Fibroblast of skin of right quadriceps (primary cell): ENCODE measurements at regions not wholly inside any gene's neighbourhood (a gene's known extent, or its start where the extent isn't known, plus 50 kb on each side); places are given as distances from the start of the nearest gene placed in this dataset.
"Not testable (repeated sequence)": the region's sequence is repeated elsewhere in the genome, so short reads cannot be mapped to it uniquely, and the experiment has no call there.

Source experiments
- DNase-seq: peaks from one replicate; pipeline ENCODE4 v3.0.0-alpha.2; 2013

- no peak for DNase-seq
Measured at GRCh38 chr12:78519422-78519821, 345.2 kb upstream of the SYT1 start.

- DNase-seq: peak; percentile 62
Measured at GRCh38 chr12:78530100-78530765, 334.3 kb upstream of the SYT1 start.

DNA sequence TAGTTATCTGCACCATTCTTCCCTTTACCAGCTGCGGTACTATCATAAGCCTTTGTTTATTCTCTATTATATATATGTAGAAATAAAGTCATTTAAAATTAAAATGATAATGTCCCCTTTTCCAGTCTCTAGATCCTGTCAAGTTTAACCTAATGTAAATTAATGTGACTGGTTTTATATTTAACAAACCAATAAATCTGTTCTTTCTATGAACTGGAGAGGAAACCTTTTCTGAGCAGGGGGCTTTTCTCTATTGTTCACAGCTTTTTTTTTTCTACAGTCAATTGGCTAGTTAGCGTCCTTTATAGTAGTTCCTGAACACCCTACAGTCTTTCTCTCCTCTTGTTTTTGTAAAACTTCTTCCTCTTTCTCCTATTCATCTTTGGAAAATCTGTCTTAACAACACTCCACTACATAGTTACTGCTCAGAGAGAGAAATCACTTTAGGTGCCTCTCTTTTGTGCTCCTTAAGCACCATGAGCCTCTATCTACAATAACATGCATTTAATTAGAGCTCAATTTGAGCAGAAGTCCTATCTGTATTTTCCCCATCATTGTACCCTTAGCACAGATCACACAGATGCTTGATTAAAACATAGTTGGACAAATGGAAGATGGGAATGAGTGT is 332.6 kb upstream of the SYT1 start:
- DNase-seq: no peak

- DNase-seq: no peak
Measured at GRCh38 chr12:78534311-78534710, 330.3 kb upstream of the SYT1 start.

DNA sequence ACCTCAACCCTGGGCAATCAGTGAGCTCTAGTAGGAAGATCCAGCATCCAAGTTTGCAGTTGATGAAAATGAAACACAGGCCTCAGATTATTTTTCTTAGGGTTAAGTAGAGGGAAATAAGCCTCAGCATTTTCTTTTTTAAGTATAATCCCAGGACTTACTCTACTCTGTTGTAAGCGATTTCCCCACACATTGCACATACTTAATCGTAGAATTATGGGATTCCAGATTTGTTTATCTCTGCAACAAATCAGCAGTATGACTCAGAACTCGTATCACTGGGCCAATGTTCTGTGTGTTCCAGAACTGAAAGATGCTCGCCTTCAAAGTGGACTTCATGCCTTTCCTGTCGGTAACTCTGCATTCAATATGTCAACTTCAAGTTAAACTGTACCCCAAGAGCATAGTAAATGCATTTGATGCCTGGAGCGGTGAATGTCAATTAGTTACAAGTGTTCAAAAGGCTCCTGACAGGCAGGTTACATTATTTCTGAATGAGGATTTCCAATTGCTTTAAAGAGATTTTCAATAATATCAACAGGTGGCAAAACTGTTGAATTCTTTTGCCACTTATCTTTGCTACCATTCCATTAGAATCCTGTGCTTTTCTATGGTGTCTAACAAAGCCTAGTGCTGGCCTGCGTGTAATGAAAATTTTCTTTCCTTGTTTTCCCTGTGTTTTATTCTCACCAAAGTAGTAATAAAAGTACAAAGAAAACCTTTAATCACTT is 323.8 kb upstream of the SYT1 start:
- DNase-seq: no peak

GRCh38 chr12:78550831-78551230 is 313.7 kb upstream of the SYT1 start:
- DNase-seq: no peak

GRCh38 chr12:78555802-78556201 is 308.8 kb upstream of the SYT1 start:
- peak; percentile 15 for DNase-seq

DNA sequence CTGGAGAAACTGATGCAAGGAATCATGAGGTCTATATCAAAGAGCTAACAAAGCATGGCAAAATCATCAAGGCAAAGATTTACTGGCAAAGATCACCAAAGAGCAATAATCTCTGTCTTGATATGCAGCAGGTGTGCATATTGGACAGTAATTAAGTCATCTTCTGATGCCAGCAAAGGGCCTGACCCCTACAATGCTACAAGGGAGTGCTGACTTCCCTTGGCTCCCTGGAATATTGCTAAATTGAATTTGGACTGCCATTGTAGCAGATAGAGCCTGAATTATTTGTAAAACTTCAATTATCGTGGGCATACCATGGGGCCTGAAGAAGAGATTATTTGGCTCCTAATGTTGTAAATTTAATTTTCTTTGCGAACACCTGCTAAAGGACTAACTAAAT is 307.9 kb upstream of the SYT1 start:
- DNase-seq: no peak

DNA sequence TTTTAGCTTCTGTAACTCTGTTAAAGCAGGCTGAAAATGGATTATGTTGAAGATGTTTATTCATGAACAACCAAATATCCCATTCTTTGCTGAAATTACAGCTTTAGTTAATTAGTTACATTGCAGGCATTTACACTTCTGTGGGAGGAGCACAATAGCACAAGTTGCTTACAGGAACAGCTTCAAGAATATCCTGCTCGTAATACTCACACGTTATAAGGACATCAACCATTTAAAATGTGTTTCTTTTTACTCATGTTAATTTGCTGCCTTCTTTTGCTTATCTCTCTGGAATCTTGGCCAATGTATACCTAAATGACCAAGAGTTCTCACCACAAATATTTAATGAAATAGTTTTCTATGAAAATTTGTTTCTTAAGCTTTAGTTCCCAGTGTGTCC is 305.2 kb upstream of the SYT1 start:
- peak; percentile 18 for DNase-seq

GRCh38 chr12:78559886-78560285 is 304.7 kb upstream of the SYT1 start:
- no peak for DNase-seq

GRCh38 chr12:78560633-78561032 is 303.9 kb upstream of the SYT1 start:
- DNase-seq: no peak

GRCh38 chr12:78562368-78563205 is 302.0 kb upstream of the SYT1 start:
- no peak for DNase-seq

- DNase-seq: no peak
Measured at GRCh38 chr12:78563826-78564225, 300.7 kb upstream of the SYT1 start.

DNA sequence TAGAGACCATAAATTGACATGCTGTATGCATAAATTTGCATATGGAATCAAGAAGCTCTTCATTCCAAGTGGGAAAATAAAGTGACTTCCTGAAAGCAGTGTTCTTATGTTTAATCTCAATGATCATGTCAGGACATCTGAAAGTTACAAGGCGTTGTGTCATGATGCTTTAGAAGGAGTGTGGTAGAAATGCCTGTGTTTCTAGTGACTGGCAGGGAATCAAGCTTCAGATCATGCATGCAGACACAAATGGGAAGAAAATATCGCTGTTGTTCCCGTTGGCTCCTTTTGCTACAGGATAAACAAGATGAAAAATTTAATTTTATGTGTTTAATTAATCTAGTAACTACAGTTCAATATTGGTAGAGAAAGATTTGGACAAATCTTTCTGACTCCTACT is 298.1 kb upstream of the SYT1 start:
- DNase-seq: no peak

DNA sequence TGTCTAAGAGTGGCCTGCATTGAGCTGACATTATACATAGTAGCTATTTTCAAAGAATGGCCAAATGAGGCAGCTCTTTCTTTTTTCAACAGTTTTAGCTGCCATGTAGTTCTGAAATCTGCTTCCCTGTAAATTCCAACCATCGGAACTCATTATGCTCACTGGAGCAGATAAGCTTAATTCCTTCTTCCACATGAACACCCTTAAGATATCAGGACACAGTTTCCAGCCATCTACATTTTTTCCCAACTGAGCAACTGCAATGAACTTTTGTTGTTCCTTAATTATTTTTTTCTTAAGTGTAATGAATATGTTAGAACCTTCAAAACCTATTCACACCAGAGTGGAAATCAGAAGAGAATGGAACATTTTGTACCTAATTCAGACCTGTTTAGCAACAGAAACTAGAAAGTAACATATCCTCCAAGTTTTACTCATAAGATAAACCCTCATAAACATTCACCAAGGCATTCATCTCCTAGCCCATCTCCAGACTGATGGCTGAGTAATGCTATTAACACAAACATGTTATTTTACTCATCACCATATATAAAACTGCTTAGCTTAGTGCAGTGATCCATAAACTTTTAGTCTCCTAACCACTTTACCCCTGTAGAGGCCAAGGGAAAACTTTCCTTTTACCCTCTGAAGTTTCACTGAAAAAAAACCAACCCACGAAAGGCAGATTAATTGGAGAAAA is 296.1 kb upstream of the SYT1 start:
- DNase-seq: peak; percentile 15

GRCh38 chr12:78571953-78572352 is 292.6 kb upstream of the SYT1 start:
- DNase-seq: no peak

DNA sequence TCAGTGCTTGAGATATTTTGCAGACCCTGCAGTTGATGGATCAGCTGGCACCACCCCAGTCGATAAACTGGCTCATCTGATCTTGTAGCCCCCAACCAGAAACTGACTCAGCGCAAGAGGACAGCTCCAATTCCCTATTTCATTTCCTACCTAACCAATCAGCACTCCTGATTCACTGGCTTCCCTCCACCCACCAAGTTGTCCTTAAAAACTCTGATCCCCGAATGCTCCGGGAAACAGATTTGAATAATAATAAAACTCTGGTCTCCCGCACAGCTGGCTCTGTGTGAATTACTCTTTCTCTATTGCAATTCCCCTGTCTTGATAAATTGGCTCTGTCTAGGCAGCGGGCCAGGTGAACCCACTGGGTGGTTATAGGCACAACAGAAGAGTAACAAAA is 289.4 kb upstream of the SYT1 start:
- not testable (repeated sequence) for DNase-seq

GRCh38 chr12:78579846-78580245 is 284.7 kb upstream of the SYT1 start:
- no peak for DNase-seq

- DNase-seq: no peak
Measured at GRCh38 chr12:78580296-78580695, 284.3 kb upstream of the SYT1 start.

- peak; percentile 12 for DNase-seq
Measured at GRCh38 chr12:78584695-78585094, 279.9 kb upstream of the SYT1 start.

DNA sequence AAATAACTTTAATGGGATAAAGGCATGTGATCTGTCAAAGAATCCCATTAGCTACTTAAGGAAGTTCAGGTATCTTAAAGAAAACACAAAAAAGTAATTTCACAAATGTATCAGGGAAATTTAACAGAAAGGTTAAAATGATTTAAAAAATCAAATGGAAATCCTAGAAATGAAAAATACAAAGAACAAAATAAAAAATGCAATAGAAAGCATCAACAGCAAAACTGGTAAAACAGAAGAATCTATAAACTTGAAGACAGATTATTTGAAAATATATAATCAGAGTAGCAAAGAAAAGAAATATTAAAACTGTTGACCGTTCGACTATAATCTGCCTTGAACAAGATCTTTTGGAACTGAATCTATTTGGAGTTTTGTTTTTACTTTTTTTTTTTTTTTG is 279.4 kb upstream of the SYT1 start:
- no peak for DNase-seq

DNA sequence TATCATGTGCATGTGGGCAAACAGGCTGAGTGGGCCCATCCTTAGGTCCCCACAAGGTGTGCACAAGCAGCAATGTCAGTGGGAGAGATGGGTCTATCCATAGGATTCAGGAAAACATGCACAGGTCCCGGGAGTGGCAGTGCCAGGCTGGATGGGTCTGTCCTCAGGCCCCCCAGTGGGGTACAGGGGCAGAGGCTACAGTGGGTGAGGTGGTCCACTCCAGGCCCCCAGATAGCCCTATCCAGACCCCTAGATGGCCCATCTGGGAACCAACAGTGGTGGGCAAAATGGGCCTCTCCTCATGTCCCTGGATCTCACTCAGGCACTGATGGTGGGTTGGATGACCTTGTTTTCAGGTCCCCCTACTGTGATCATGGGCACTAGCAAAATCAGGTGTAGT is 277.8 kb upstream of the SYT1 start:
- no peak for DNase-seq

DNA sequence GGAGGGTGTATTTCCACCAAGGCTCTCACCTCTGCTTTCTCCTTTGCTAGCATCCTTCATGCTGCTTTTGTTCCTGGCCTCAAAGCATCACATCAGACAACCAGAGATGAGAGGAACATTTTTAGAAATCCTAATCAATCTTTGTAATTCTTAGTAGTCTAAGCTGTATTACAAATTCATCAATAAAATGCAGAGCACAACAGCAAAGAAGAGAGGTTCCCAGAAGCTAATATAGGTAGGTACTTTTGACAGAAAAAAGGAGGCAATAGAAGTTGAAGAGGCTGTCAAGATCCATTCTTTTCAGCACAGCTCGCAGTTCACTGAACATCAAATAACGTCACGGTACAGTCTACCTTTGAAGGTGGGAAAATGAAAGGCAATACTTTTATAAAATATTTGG is 265.2 kb upstream of the SYT1 start:
- no peak for DNase-seq
